ENCODE measurements at regions not wholly inside any gene's neighbourhood (a gene's known extent, or its start where the extent isn't known, plus 50 kb on each side); places are given as distances from the start of the nearest gene placed in this dataset.
"Not testable (repeated sequence)": the region's sequence is repeated elsewhere in the genome, so short reads cannot be mapped to it uniquely, and the experiment has no call there.

GRCh38 chr2:97305426-97305825, 192.5 kb downstream of the ANKRD36 start:
- POLR2A ChIA-PET (ENCODE audit: low non-redundant PET); H3K27me3 ChIP-seq (replicated peaks; ENCODE audit: insufficient read depth, low read depth, low read length, poor library complexity); DNase-seq (ENCODE audit: low spot score); CTCF ChIA-PET; intact Hi-C loops (cut with micrococcal nuclease; ENCODE audit: unreplicated experiment); BruUV-seq (replicated peaks); H3K27ac ChIP-seq (ENCODE audit: low read depth, low read length, poor library complexity, severe bottlenecking); H3K9me3 ChIP-seq (ENCODE audit: low read depth, low read length, poor library complexity, severe bottlenecking); H3K4me1 ChIP-seq (ENCODE audit: insufficient read depth, low read length, poor library complexity, severe bottlenecking); H3K4me3 ChIP-seq (ENCODE audit: low read depth, low read length, poor library complexity, severe bottlenecking); H3K36me3 ChIP-seq (ENCODE audit: insufficient read depth, low read length, poor library complexity, severe bottlenecking): not testable (repeated sequence)

GRCh38 chr2:97302881-97303280, 189.9 kb downstream of the ANKRD36 start:
- H3K27ac ChIP-seq (ENCODE audit: low read depth, low read length, poor library complexity, severe bottlenecking); H3K4me3 ChIP-seq (ENCODE audit: low read depth, low read length, poor library complexity, severe bottlenecking); DNase-seq (ENCODE audit: low spot score); H3K27me3 ChIP-seq (replicated peaks; ENCODE audit: insufficient read depth, low read depth, low read length, poor library complexity); H3K9me3 ChIP-seq (ENCODE audit: low read depth, low read length, poor library complexity, severe bottlenecking); BruUV-seq (replicated peaks); CTCF ChIA-PET; H3K4me1 ChIP-seq (ENCODE audit: insufficient read depth, low read length, poor library complexity, severe bottlenecking); POLR2A ChIA-PET (ENCODE audit: low non-redundant PET); intact Hi-C loops (cut with micrococcal nuclease; ENCODE audit: unreplicated experiment); H3K36me3 ChIP-seq (ENCODE audit: insufficient read depth, low read length, poor library complexity, severe bottlenecking): not testable (repeated sequence)

- H3K27ac ChIP-seq (ENCODE audit: low read depth, low read length, poor library complexity, severe bottlenecking); H3K36me3 ChIP-seq (ENCODE audit: insufficient read depth, low read length, poor library complexity, severe bottlenecking); H3K9me3 ChIP-seq (ENCODE audit: low read depth, low read length, poor library complexity, severe bottlenecking); BruUV-seq (replicated peaks); H3K27me3 ChIP-seq (replicated peaks; ENCODE audit: insufficient read depth, low read depth, low read length, poor library complexity); H3K4me1 ChIP-seq (ENCODE audit: insufficient read depth, low read length, poor library complexity, severe bottlenecking); POLR2A ChIA-PET (ENCODE audit: low non-redundant PET); DNase-seq (ENCODE audit: low spot score); intact Hi-C loops (cut with micrococcal nuclease; ENCODE audit: unreplicated experiment); H3K4me3 ChIP-seq (ENCODE audit: low read depth, low read length, poor library complexity, severe bottlenecking); CTCF ChIA-PET: not testable (repeated sequence)
Measured at GRCh38 chr2:97301771-97302170, 188.8 kb downstream of the ANKRD36 start.
